Astrocyte (in vitro differentiated cells and primary cell): ENCODE measurements at regions not wholly inside any gene's neighbourhood (a gene's known extent, or its start where the extent isn't known, plus 50 kb on each side); places are given as distances from the start of the nearest gene placed in this dataset.
"Not testable (repeated sequence)": the region's sequence is repeated elsewhere in the genome, so short reads cannot be mapped to it uniquely, and the experiment has no call there.

Experiments used
- CTCF ChIP-seq: IDR thresholded peaks from 2 replicates; pipeline ENCODE4 v1.5.1; 2011; ENCODE audit warnings: low read depth, mild to moderate bottlenecking, inconsistent platforms, low read length, moderate library complexity; ENCODE audit not compliant: insufficient read depth
- EZH2 ChIP-seq: IDR thresholded peaks from 2 replicates; pipeline ENCODE4 v1.6.1; 2012; ENCODE audit warnings: mild to moderate bottlenecking, low read length, inconsistent platforms; ENCODE audit not compliant: insufficient read depth

- not testable (repeated sequence) for TF ChIP-seq CTCF, EZH2
These were observed 57.8 kb downstream of the NPIPB11 start for GRCh38 chr16:29348748-29349147.
